Endothelial cell of umbilical vein (primary cell): ENCODE measurements at regions not wholly inside any gene's neighbourhood (a gene's known extent, or its start where the extent isn't known, plus 50 kb on each side); places are given as distances from the start of the nearest gene placed in this dataset.

Experiments
- BruUV-seq: library from RNA; stranded (reverse); fragments of 400-500 nt; replicated peaks from 2 replicates; lab custom pipeline; 2021; lab: Mats Ljungman, UMichigan
- CTCF ChIA-PET: fragments of 300-600, 350-600 bp; sonication (Branson Sonifier 250); formaldehyde crosslinking; loops from one replicate; lab custom pipeline; 2021; ENCODE audit warnings: antibody characterized with exemption, inconsistent platforms; lab: Charles Lee
- POLR2A ChIA-PET: fragments of 300-600, 350-600 bp; sonication (Branson Sonifier 250); formaldehyde crosslinking; loops from one replicate; lab custom pipeline; 2021; ENCODE audit warnings: antibody characterized with exemption, inconsistent platforms; lab: Charles Lee
- DNase-seq: peaks from one replicate; pipeline ENCODE4 v3.0.0-alpha.2; 2011; ENCODE audit warnings: low read depth, low spot score
- FAIRE-seq: peaks from 2 replicates; lab custom pipeline; 2011; peaks lifted over from hg19 to GRCh38; lab: Jason Lieb, UNC
- H2AFZ ChIP-seq: 2 replicates; pipeline ENCODE4 v1.6.0; 2012; ENCODE audit warnings: low read depth, low read length, control low read depth, inconsistent platforms
- H3K27ac ChIP-seq: 2 replicates; pipeline ENCODE4 v1.5.1; 2011; ENCODE audit warnings: low read depth, mild to moderate bottlenecking, control low read depth, low read length, moderate library complexity; ENCODE audit not compliant: insufficient read depth
- H3K27me3 ChIP-seq, 2 experiments: 2 replicates each; pipeline versions ENCODE4 v1.6.0 to v1.6.1; 2011; ENCODE audit warnings: low read length in 2 of 2, mixed read lengths in 1 of 2; ENCODE audit not compliant: control insufficient read depth in 2 of 2, insufficient read depth in 2 of 2
- H3K36me3 ChIP-seq, 2 experiments: 2 replicates in 1 of 2; 3 replicates in 1 of 2; pipeline ENCODE4 v1.5.1; 2011; ENCODE audit warnings: low read length in 2 of 2, mild to moderate bottlenecking in 1 of 2, moderate library complexity in 1 of 2; ENCODE audit not compliant: control insufficient read depth in 2 of 2, insufficient read depth in 2 of 2; ENCODE audit errors: extremely low read depth in 1 of 2
- H3K4me1 ChIP-seq: 3 replicates; pipeline ENCODE4 v1.5.1; 2011; ENCODE audit warnings: mild to moderate bottlenecking, low read length; ENCODE audit not compliant: control insufficient read depth, insufficient read depth; ENCODE audit errors: extremely low read depth
- H3K4me2 ChIP-seq: 2 replicates; pipeline ENCODE4 v1.6.1; 2011; ENCODE audit warnings: low read length, control low read depth, mixed read lengths; ENCODE audit not compliant: insufficient read depth
- H3K4me3 ChIP-seq, 3 experiments: fragments of 200-600 bp in 1 of 3; sonication (generic), shearing (Covaris generic) in 1 of 3; replicated peaks in 1 of 3; 2 replicates each; pipeline ENCODE4 v1.5.1; 2011 to 2016; ENCODE audit warnings: control low read depth in 3 of 3, low read length in 3 of 3, mild to moderate bottlenecking in 2 of 3, inconsistent platforms in 1 of 3, low read depth in 1 of 3, moderate library complexity in 1 of 3; ENCODE audit not compliant: insufficient read depth in 1 of 3
- H3K79me2 ChIP-seq: 2 replicates; pipeline ENCODE4 v1.6.0; 2012; ENCODE audit warnings: low read length, inconsistent platforms; ENCODE audit not compliant: control insufficient read depth, insufficient read depth
- H3K9ac ChIP-seq: replicated peaks from 2 replicates; pipeline ENCODE3; 2011; ENCODE audit warnings: low read length, control low read depth; ENCODE audit not compliant: insufficient read depth; ENCODE audit errors: extremely low read depth
- H3K9me1 ChIP-seq: replicated peaks from 3 replicates; pipeline ENCODE4 v1.6.0; 2011; ENCODE audit warnings: mild to moderate bottlenecking, low read length; ENCODE audit not compliant: control insufficient read depth, insufficient read depth; ENCODE audit errors: extremely low read depth
- H3K9me3 ChIP-seq: replicated peaks from 2 replicates; pipeline ENCODE4 v1.5.1; 2012; ENCODE audit warnings: low read length, inconsistent platforms; ENCODE audit not compliant: control insufficient read depth, insufficient read depth
- H4K20me1 ChIP-seq: replicated peaks from 2 replicates; pipeline ENCODE3; 2011; ENCODE audit warnings: mild to moderate bottlenecking, low read length; ENCODE audit not compliant: control insufficient read depth, insufficient read depth; ENCODE audit errors: extremely low read depth
- EZH2 ChIP-seq: IDR thresholded peaks from 2 replicates; pipeline ENCODE4 v1.6.1; 2012; ENCODE audit warnings: borderline replicate concordance, low read depth, mild to moderate bottlenecking, moderate library complexity, low read length, inconsistent platforms; ENCODE audit not compliant: severe bottlenecking
- FOS ChIP-seq: IDR thresholded peaks from 2 replicates; pipeline ENCODE4 v1.6.1; 2011; ENCODE audit warnings: mild to moderate bottlenecking, low read length, moderate library complexity, borderline replicate concordance; ENCODE audit not compliant: insufficient read depth
- GATA2 ChIP-seq: IDR thresholded peaks from 2 replicates; pipeline ENCODE4 v1.7.0; 2011; ENCODE audit warnings: low read depth, mild to moderate bottlenecking, moderate library complexity, mixed read lengths, low read length; ENCODE audit not compliant: insufficient read length, insufficient read depth
- JUN ChIP-seq: IDR thresholded peaks from 2 replicates; pipeline ENCODE4 v1.6.1; 2011; ENCODE audit warnings: borderline replicate concordance, low read depth; ENCODE audit not compliant: insufficient read length, insufficient read depth
- MYC ChIP-seq: IDR thresholded peaks from one replicate; pipeline ENCODE4 v1.6.1; 2011; ENCODE audit warnings: mild to moderate bottlenecking, low read depth, low read length
- POLR2A ChIP-seq: IDR thresholded peaks from 2 replicates; pipeline ENCODE4 v1.6.1; 2012; ENCODE audit warnings: low read depth, mild to moderate bottlenecking, control low read depth, low read length
- POLR2AphosphoS5 ChIP-seq: IDR thresholded peaks from 2 replicates; pipeline ENCODE4 v1.6.1; 2012; ENCODE audit warnings: low read depth, mild to moderate bottlenecking, control low read depth, low read length, moderate library complexity; ENCODE audit not compliant: insufficient read depth
- dilution Hi-C: fragments of 300-500 bp; cut with MboI; formaldehyde crosslinking; loops from one replicate; pipeline ENCODE4 v1.15.0; 2019; ENCODE audit warnings: low sequenced_read_pairs; ENCODE audit not compliant: extremely low pct_ligation_motif_present
- intact Hi-C: fragments of 100-400 bp; cut with micrococcal nuclease; formaldehyde crosslinking; loops from one replicate; pipeline ENCODE4 v1.10.0; 2022
- TF ChIP-seq, protein P1 (sequence below), 2 donors: IDR thresholded peaks; 1 replicate in 1 of 2; 2 replicates in 1 of 2; pipeline ENCODE4 v1.5.1; 2011; ENCODE audit warnings: low read length in 2 of 2, mild to moderate bottlenecking in 2 of 2, moderate library complexity in 2 of 2, control low read depth in 1 of 2, inconsistent platforms in 1 of 2, low read depth in 1 of 2; ENCODE audit not compliant: insufficient read depth in 1 of 2; ENCODE audit errors: extremely low read depth in 1 of 2
- TF ChIP-seq, protein P2 (sequence below): IDR thresholded peaks from 2 replicates; pipeline ENCODE4 v1.6.1; 2011; ENCODE audit not compliant: insufficient read depth, insufficient read length

DNA sequence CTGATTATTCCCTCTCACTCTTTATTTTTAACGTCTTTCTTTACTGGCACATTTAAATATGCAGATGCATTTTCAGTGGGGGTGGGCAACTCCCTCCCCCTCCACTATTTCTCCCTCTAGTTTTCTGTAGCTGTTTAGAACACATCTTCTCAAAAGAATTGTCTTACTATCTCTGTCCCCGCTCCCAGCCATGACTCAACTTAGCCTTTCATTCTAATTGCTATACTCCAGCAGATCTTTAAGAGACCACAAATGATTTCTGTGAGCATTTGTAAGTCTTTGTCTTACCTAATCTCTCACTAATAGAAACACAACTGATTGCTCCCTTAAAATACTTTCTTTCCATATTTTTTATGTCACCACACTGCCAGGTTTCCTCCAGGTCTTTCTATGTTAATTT is 350.9 kb downstream of the SPRY2 start:
- Histone ChIP-seq H2AFZ (no peak overlapping the region), H3K27ac (no peak overlapping the region), H3K36me3 (no peaks in the 10 kb centered on the region), H3K9me1 (no peaks in the 10 kb centered on the region), H3K4me1 (peaks cover 5% of the 10 kb centered on the region), H3K79me2 (no peaks in the 10 kb centered on the region), H3K9ac (no peak overlapping the region), H3K4me3 (no peak overlapping the region), H4K20me1 (no peaks in the 10 kb centered on the region), H3K27me3 (no peaks in the 10 kb centered on the region), H3K9me3 (no peaks in the 10 kb centered on the region), H3K4me2 (no peak overlapping the region)
- no TSS peak for BruUV-seq
- POLR2A ChIA-PET, result no interaction called here
- dilution Hi-C loops, result no loop called here
- CTCF ChIA-PET, result interaction anchor here (0.7 kb wide), 1 partner anchor 11 kb away, joined by 3 read pairs; no protein-coding TSS in a partner anchor
- DNase-seq (no peak), FAIRE-seq (no peak)
- intact Hi-C loops, result no loop called here
- TF ChIP-seq, protein P1, sequence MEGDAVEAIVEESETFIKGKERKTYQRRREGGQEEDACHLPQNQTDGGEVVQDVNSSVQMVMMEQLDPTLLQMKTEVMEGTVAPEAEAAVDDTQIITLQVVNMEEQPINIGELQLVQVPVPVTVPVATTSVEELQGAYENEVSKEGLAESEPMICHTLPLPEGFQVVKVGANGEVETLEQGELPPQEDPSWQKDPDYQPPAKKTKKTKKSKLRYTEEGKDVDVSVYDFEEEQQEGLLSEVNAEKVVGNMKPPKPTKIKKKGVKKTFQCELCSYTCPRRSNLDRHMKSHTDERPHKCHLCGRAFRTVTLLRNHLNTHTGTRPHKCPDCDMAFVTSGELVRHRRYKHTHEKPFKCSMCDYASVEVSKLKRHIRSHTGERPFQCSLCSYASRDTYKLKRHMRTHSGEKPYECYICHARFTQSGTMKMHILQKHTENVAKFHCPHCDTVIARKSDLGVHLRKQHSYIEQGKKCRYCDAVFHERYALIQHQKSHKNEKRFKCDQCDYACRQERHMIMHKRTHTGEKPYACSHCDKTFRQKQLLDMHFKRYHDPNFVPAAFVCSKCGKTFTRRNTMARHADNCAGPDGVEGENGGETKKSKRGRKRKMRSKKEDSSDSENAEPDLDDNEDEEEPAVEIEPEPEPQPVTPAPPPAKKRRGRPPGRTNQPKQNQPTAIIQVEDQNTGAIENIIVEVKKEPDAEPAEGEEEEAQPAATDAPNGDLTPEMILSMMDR (IDR thresholded peaks at IDR 0.05; ENCODE audit: extremely low read depth in 1 of 2, insufficient read depth in 1 of 2, low read depth in 1 of 2, low read length in 2 of 2), result no peak
- TF ChIP-seq EZH2 (no peak), FOS (no peak), POLR2A (no peak), MYC (no peak), POLR2AphosphoS5 (no peak)

DNA sequence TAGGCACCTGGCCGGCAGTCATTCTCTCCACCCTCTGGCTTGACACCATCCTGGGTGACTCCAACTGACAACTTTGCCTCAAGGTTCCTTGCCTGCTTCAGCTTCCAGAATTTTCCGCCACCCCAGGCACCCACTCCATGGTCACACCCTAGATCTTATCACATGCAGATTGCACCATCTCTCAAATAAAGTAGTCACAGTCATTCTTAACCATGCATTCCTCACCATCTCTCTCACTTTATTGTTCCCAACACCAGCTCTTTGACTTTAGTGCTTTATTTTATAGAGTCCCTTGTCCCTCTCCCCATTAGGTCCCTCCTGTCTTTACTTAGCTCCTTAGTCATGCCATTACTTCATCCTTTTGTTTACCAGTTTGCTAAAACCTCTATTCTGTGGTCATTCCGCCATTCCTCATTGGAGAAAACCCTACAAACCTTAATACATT is 351.7 kb downstream of the SPRY2 start:
- Histone ChIP-seq H3K27me3 (no peaks in the 10 kb centered on the region), H2AFZ (no peak overlapping the region), H3K36me3 (no peaks in the 10 kb centered on the region), H4K20me1 (no peaks in the 10 kb centered on the region), H3K9ac (no peak overlapping the region), H3K9me1 (no peaks in the 10 kb centered on the region), H3K4me2 (no peak overlapping the region), H3K9me3 (no peaks in the 10 kb centered on the region), H3K4me1 (peaks cover 3% of the 10 kb centered on the region), H3K27ac (no peak overlapping the region), H3K4me3 (no peak overlapping the region), H3K79me2 (no peaks in the 10 kb centered on the region)
- intact Hi-C loops (no loop called here), dilution Hi-C loops (no loop called here)
- ChIA-PET POLR2A (no interaction called here), CTCF (interaction anchor here (1.4 kb wide), 1 partner anchor 22 kb away, joined by 4 read pairs; no protein-coding TSS in a partner anchor)
- no peak for DNase-seq
- no peak for FAIRE-seq
- no peak for TF ChIP-seq POLR2A
- TF ChIP-seq EZH2, result no peak
- TF ChIP-seq MYC, result no peak
- TF ChIP-seq, protein P2, sequence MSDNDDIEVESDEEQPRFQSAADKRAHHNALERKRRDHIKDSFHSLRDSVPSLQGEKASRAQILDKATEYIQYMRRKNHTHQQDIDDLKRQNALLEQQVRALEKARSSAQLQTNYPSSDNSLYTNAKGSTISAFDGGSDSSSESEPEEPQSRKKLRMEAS, result no peak
- no peak for TF ChIP-seq POLR2AphosphoS5
- no peak for TF ChIP-seq GATA2
- no peak for TF ChIP-seq JUN
- TF ChIP-seq FOS, result no peak
- TF ChIP-seq, protein P1 (IDR thresholded peaks at IDR 0.05; ENCODE audit: extremely low read depth in 1 of 2, insufficient read depth in 1 of 2, low read depth in 1 of 2, low read length in 2 of 2), result no peak
- BruUV-seq, result no TSS peak
